ENCODE measurements at regions not wholly inside any gene's neighbourhood (a gene's known extent, or its start where the extent isn't known, plus 50 kb on each side); places are given as distances from the start of the nearest gene placed in this dataset.

- POLR2A ChIA-PET, result no interaction called here
- CTCF ChIA-PET, result no interaction called here
- Histone ChIP-seq H3K27ac (ENCODE audit: low read depth, low read length) (no peak overlapping the region), H3K27me3 (ENCODE audit: control insufficient read depth, insufficient read depth, low read length) (no peaks in the 10 kb centered on the region), H3K4me3 (ENCODE audit: low read depth, low read length) (no peak overlapping the region), H3K9me3 (ENCODE audit: control insufficient read depth, insufficient read depth, low read length) (peaks cover 72% of the 10 kb centered on the region)
- no peak for TF ChIP-seq CTCF (IDR thresholded peaks at IDR 0.05; ENCODE audit: low read depth, low read length)
- DNase-seq (ENCODE audit: low read depth, low spot score), result no peak
Observed at GRCh38 chr10:131841661-131842139, 59.1 kb upstream of the PPP2R2D start.

- Histone ChIP-seq H3K27ac (ENCODE audit: low read depth, low read length) (no peak overlapping the region), H3K27me3 (ENCODE audit: control insufficient read depth, insufficient read depth, low read length) (no peaks in the 10 kb centered on the region), H3K9me3 (ENCODE audit: control insufficient read depth, insufficient read depth, low read length) (peaks cover 81% of the 10 kb centered on the region), H3K4me3 (ENCODE audit: low read depth, low read length) (no peak overlapping the region)
- ChIA-PET CTCF (no interaction called here), POLR2A (no interaction called here)
- no peak for DNase-seq (ENCODE audit: low read depth, low spot score)
- TF ChIP-seq CTCF (IDR thresholded peaks at IDR 0.05; ENCODE audit: low read depth, low read length), result no peak
Observed at GRCh38 chr10:131842351-131843088, 58.3 kb upstream of the PPP2R2D start.

- ChIA-PET CTCF (no interaction called here), POLR2A (no interaction called here)
- no peak overlapping the region for H3K27ac ChIP-seq (ENCODE audit: low read depth, low read length)
- H3K9me3 ChIP-seq (ENCODE audit: control insufficient read depth, insufficient read depth, low read length), result peaks cover 84% of the 10 kb centered on the region
- TF ChIP-seq CTCF (IDR thresholded peaks at IDR 0.05; ENCODE audit: low read depth, low read length), result no peak
- H3K4me3 ChIP-seq (ENCODE audit: low read depth, low read length), result no peak overlapping the region
- no peaks in the 10 kb centered on the region for H3K27me3 ChIP-seq (ENCODE audit: control insufficient read depth, insufficient read depth, low read length)
- no peak for DNase-seq (ENCODE audit: low read depth, low spot score)
Observed at GRCh38 chr10:131843089-131843595, 57.7 kb upstream of the PPP2R2D start.

GRCh38 chr10:131843881-131844284, 56.9 kb upstream of the PPP2R2D start:
- peaks cover 89% of the 10 kb centered on the region for H3K9me3 ChIP-seq (ENCODE audit: control insufficient read depth, insufficient read depth, low read length)
- no peak overlapping the region for H3K27ac ChIP-seq (ENCODE audit: low read depth, low read length)
- ChIA-PET CTCF (no interaction called here), POLR2A (no interaction called here)
- no peak overlapping the region for H3K4me3 ChIP-seq (ENCODE audit: low read depth, low read length)
- H3K27me3 ChIP-seq (ENCODE audit: control insufficient read depth, insufficient read depth, low read length), result no peaks in the 10 kb centered on the region
- DNase-seq (ENCODE audit: low read depth, low spot score), result no peak
- TF ChIP-seq CTCF (IDR thresholded peaks at IDR 0.05; ENCODE audit: low read depth, low read length), result no peak

- ChIA-PET CTCF (no interaction called here), POLR2A (no interaction called here)
- no peak overlapping the region for H3K27ac ChIP-seq (ENCODE audit: low read depth, low read length)
- no peaks in the 10 kb centered on the region for H3K27me3 ChIP-seq (ENCODE audit: control insufficient read depth, insufficient read depth, low read length)
- no peak for TF ChIP-seq CTCF (IDR thresholded peaks at IDR 0.05; ENCODE audit: low read depth, low read length)
- DNase-seq (ENCODE audit: low read depth, low spot score), result no peak
- peaks cover 91% of the 10 kb centered on the region for H3K9me3 ChIP-seq (ENCODE audit: control insufficient read depth, insufficient read depth, low read length)
- H3K4me3 ChIP-seq (ENCODE audit: low read depth, low read length), result no peak overlapping the region
Observed at GRCh38 chr10:131844529-131845084, 56.2 kb upstream of the PPP2R2D start.
